HFF-Myc (cell line): ENCODE measurements at regions not wholly inside any gene's neighbourhood (a gene's known extent, or its start where the extent isn't known, plus 50 kb on each side); places are given as distances from the start of the nearest gene placed in this dataset.

ENCODE experiments used
- DNase-seq: peaks from one replicate; pipeline ENCODE4 v3.0.0-alpha.2; 2011; ENCODE audit warnings: low read depth; ENCODE audit errors: extremely low read depth
- H3K4me3 ChIP-seq: replicated peaks from 2 replicates; pipeline ENCODE4 v1.5.1; 2011; ENCODE audit warnings: low read depth, mild to moderate bottlenecking, control low read depth, low read length
- CTCF ChIP-seq: IDR thresholded peaks from 2 replicates; pipeline ENCODE4 v1.5.1; 2012; ENCODE audit warnings: mild to moderate bottlenecking, low read depth, low read length, control low read depth; ENCODE audit errors: missing control alignments

DNA sequence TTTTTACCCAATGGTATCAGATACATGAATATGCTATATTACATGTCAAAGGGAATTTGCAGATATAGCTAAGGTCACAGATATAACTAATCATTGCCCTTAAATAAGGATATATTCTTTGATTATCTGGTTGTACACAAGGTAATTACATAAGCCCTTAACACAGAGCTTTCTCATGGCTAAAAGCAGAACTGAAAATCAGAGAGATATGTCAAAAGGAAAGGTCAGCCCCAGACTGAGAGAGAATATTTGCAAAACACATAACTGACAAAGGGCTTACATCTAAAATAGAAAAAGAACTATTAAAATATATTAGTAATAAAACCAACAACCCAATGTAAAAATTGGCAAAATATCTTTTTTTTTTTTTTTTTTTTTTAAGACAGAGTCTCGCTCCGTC, 1029.5 kb upstream of the LRRN3 start:
- no peak for TF ChIP-seq CTCF
- no peak for DNase-seq
- no peak overlapping the region for H3K4me3 ChIP-seq

GRCh38 chr7:110065121-110065520, 1025.8 kb upstream of the LRRN3 start:
- TF ChIP-seq CTCF: no peak
- no peak overlapping the region for H3K4me3 ChIP-seq
- no peak for DNase-seq

GRCh38 chr7:110066843-110067242, 1024.1 kb upstream of the LRRN3 start:
- no peak for DNase-seq
- no peak for TF ChIP-seq CTCF
- no peak overlapping the region for H3K4me3 ChIP-seq

- TF ChIP-seq CTCF: no peak
- no peak overlapping the region for H3K4me3 ChIP-seq
- no peak for DNase-seq
Measured at GRCh38 chr7:110071192-110071591, 1019.7 kb upstream of the LRRN3 start.

DNA sequence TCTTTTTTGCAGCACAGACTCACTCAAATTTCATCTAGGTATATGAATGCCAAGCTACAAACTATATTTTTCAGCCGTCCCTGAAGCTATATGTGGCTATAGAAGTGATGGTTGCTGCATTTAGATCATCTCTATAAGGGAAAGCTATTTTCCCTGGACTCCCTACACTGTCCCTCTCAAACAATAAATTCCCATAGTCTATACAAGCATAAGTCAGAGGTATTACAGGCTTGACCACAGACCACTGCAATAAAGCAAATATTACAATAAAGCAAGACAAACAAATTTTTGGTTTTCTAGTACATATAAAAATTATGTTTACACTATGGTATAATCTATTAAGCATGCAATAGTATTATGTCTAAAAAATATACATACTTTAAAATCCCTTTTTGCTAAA, 1015.5 kb upstream of the LRRN3 start:
- DNase-seq: no peak
- no peak overlapping the region for H3K4me3 ChIP-seq
- TF ChIP-seq CTCF: no peak

- no peak overlapping the region for H3K4me3 ChIP-seq
- TF ChIP-seq CTCF: no peak
- no peak for DNase-seq
Measured at GRCh38 chr7:110076194-110076593, 1014.7 kb upstream of the LRRN3 start.

GRCh38 chr7:110084181-110084807, 1006.6 kb upstream of the LRRN3 start:
- no peak overlapping the region for H3K4me3 ChIP-seq
- TF ChIP-seq CTCF: no peak
- no peak for DNase-seq
